ENCODE measurements at regions not wholly inside any gene's neighbourhood (a gene's known extent, or its start where the extent isn't known, plus 50 kb on each side); places are given as distances from the start of the nearest gene placed in this dataset.
"Not testable (repeated sequence)": the region's sequence is repeated elsewhere in the genome, so short reads cannot be mapped to it uniquely, and the experiment has no call there.

GRCh38 chr3:145243875-145244274 is 917.1 kb downstream of the PLOD2 start:
- DNase-seq: no peak

- DNase-seq: no peak
Measured at GRCh38 chr3:145244327-145244726, 916.7 kb downstream of the PLOD2 start.

- no peak for DNase-seq
Measured at GRCh38 chr3:145246291-145246690, 914.7 kb downstream of the PLOD2 start.

DNA sequence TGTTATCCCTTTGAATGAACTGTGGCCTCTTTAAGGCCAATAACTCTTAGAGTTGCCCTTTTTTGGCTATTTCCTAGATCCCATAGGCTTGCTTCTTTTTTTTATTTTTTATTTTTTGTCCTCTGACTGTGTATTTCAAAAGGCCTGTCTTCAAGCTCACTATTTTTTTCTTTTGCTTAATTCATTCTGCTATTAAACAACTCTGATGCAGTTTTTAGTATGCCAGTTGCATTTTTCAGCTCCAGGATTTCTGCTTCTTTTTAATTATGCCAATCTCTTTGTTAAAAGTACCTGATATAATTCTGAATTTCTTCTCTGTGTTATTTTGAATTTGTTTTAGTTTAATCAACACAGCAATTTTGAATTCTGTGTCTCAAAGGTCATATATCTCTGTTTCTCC is 912.1 kb downstream of the PLOD2 start:
- DNase-seq: no peak

DNA sequence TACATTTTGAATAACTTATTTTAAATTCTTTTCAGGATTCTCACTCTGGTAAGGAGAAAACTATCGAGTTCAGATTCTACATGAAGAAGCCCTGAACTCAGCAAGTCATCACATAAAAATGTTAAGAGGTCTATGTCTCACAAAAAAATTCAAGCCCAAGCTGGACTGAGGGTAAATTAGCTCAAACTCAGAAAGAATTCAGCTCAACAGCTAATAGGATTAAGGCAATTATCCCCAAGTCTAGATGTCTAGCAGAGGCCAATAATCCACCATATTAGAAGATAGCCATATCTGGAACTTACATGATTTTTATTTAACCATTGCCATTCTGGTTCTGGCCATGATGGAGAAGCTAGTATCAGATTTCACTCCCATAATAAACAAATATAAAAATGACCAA is 909.7 kb downstream of the PLOD2 start:
- no peak for DNase-seq

DNA sequence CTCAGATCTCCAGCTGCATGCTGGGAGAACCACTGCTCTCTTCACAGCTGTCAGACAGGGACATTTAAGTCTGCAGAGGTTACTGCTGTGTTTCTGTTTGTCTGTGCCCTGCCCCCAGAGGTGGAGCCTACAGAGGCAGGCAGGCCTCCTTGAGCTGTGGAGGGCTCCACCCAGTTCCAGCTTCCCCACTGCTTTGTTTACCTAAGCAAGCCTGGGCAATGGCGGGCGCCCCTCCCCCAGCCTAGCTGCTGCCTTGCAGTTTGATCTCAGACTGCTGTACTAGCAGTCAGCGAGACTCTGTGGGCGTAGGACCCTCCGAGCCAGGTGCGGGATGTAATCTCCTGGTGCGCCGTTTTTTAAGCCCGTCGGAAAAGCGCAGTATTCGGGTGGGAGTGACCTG is 903.0 kb downstream of the PLOD2 start:
- DNase-seq: not testable (repeated sequence)

GRCh38 chr3:145259166-145259880 is 901.7 kb downstream of the PLOD2 start:
- DNase-seq: no peak

- not testable (repeated sequence) for DNase-seq
Measured at GRCh38 chr3:145263458-145263857, 897.5 kb downstream of the PLOD2 start.

- DNase-seq: no peak
Measured at GRCh38 chr3:145266368-145266767, 894.6 kb downstream of the PLOD2 start.

DNA sequence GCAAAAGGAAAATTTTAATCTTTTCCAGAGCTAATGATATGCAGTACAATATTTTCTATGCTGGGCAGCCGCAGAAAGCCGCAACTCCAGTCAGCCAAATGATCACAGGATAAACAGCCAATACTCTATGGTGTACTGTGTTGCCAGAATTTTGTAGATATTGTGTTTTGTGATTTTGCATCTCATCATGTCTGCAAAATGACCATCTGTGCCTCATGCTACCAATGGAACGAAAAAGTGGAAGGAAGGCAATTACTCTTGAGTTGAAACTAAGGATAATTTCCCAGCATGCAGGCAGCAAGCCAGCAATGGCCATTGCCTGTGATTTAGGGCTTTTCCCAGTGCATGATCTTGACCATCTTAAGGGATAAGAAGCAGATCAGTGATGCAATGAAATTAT is 891.9 kb downstream of the PLOD2 start:
- DNase-seq: no peak

- DNase-seq: no peak
Measured at GRCh38 chr3:145272684-145273083, 888.3 kb downstream of the PLOD2 start.

DNA sequence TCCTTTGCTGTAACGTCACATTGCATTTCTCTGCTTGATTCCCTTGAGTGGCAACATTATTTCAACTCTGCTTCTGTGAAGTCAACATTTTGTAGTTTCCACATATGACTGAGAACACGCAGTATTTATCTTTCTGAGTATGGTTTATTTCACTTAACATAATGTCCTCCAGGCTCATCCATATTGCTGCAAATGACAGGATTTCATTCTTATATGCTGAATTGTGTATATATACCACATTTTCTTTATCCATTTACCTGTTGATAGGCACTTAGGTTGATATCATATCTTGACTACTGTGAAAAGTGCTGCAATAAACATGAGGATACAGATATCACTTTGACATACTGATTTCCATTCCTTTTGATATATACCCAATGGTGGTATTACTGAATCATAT is 878.5 kb downstream of the PLOD2 start:
- no peak for DNase-seq

- no peak for DNase-seq
Measured at GRCh38 chr3:145286937-145287336, 874.0 kb downstream of the PLOD2 start.

DNA sequence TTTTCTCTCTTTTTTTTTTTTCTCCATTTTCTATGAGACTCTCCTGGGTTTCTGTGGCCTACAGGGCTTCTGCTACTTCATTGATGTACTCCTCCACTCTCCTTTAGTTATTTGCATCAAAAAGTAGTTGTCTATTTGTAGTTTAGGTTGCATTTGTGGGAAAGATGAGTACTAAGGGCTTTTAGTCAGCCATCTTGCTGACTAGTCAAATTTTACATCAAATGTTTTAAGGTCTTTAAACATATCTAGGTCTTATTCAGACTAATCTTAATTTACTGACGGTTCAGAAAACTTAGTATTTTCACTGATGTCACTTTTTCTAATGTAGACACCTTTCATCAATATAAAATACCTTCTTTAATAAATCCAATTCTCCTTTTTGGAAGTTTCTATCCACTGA is 871.0 kb downstream of the PLOD2 start:
- DNase-seq: no peak

DNA sequence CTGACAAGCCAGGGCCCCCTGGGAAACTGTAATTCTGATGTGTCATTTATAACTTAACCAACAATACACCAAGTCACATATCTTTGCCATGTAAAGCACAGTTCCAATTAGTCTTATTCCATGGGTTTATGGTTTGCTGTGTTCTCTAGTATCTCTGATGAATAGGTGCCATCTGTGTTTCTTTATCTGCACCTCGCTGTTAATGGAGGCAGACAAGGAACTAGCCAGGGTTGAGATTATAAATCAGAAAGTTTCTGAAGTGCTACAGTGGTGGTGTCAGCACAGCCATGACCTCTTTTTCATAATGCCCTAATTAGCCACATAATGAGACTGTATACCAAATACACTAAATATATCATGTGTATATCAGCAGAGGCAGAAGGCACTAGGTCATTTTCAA is 866.4 kb downstream of the PLOD2 start:
- DNase-seq: no peak

DNA sequence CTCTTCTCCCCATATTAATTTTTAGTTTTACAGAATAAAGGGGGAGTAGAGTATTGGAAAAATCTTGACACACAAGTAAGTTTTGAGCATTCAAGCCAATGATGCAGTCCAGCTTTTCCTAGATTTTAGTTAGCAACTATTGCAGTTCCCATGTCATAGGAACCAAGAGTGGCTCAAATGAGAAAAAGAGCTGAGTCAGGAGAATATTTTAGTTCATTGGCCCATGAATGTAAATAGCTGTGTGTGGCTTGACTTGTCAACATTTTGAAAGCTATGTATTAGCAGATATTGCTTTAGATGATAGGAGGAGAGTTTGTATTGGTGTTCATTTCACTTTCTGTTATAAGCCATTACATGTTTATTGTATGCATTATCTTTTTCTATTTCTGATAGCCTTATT is 853.7 kb downstream of the PLOD2 start:
- no peak for DNase-seq

GRCh38 chr3:145313751-145314150 is 847.2 kb downstream of the PLOD2 start:
- DNase-seq: no peak

- not testable (repeated sequence) for DNase-seq
Measured at GRCh38 chr3:145316253-145316652, 844.7 kb downstream of the PLOD2 start.

GRCh38 chr3:145326666-145327065 is 834.3 kb downstream of the PLOD2 start:
- DNase-seq: no peak

DNA sequence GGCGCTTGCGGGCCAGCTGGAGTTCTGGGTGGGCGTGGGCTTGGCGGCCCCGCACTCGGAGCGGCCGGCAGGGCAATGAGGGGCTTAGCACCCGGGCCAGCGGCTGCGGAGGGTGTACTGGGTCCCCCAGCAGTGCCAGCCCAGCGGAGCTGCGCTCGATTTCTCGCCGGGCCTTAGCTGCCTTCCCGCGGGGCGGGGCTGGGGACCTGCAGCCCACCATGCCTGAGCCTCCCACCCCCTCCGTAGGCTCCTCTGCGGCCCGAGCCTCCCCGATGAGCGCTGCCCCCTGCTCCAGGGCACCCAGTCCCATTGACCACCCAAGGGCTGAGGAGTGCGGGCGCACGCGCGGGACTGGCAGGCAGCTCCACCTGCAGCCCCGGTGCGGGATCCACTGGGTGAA is 827.6 kb downstream of the PLOD2 start:
- DNase-seq: not testable (repeated sequence)

- DNase-seq: no peak
Measured at GRCh38 chr3:145333931-145334330, 827.1 kb downstream of the PLOD2 start.

DNA sequence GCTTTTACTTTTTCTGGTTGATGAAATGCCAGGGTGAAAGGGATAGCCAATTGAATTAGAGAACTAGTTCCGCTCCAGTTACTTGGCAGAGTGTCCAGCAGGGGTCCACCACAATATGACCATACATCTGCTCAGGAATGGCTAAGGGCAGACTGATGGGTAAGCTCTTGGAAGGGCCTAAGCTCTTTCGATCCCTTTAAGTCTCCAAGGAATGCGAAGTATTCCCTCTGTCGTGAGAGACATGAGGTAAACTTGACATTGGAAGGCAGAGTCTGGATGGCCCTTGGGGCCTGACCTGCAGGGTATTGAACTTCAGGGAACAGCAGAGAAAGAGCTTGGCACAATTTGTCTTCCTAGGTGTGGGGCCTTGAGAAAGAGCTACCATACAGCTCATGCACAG is 805.8 kb downstream of the PLOD2 start:
- no peak for DNase-seq

DNA sequence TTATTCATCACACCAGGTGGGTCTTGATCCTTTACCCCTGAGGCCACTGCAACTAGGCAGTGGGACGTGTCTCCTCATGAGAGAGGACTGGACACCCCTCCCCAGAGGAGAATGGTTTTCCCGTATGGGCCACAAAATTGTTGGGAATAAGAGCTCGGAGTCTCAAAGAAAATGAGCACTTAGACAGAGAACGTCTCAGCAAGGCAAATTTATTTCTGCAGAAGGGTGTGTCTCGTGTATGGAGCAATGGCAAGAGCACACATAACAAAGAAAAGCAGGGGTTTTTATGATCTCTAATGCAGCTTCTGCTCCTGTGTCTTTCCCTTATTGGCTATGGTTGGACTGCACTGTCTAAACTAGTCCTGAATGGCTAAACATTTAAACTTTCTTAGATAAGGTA is 803.5 kb downstream of the PLOD2 start:
- DNase-seq: no peak

DNA sequence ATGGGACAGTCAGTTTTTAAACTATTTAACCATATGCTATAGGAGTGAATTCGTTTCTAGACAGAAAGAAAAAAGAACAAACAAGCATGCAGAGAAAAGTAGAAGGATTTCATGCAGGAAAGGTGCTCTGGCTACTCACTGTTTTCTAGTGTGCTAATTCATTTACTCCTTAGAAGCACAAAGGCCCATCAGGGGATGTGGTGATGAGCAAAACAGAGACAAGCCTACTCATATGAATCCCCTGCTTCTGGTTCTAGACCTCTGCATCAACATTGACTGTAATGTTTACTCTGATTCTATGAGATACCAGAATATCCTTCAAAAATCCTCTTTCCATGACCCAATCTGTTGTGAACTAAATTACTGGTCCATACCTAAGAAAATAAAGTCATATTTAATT is 801.9 kb downstream of the PLOD2 start:
- no peak for DNase-seq

DNA sequence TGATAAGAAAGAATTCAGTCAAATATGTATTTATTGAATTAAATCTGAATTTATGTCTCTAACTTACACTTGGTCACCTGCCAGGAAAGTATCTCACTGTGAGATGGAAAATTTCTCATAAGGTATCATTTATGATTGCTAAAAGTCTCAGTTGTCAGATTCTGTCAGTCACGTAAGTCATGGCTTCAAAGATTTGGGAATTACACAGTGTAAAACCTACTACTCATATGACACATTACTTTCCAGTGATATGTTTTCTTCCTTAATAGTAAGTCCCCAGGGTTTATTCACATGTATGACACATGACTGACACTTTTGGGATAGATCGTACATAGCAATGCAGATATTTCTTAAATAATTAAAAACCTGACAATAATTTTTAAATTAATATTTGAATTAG is 792.2 kb downstream of the PLOD2 start:
- no peak for DNase-seq

DNA sequence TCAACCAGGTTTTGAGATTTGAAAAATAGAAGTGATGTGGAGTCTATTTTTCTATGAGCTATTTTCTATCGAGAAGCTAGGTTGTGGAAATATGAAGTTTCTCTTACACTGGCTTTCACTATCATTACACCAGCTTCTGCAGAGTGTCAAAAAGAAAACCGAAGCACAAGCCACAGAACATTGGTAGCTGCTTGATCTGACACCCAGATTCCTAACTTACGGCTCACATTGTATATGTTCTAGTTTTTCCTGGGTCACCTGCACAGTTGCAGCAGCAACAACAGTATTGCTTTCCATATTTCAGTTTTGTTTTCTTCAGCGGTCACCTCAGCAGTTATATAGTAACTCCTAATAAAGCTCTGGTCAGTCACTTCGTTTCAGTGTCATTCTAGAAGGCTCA is 790.1 kb downstream of the PLOD2 start:
- no peak for DNase-seq

Data from GF-D8 (cell line).